ENCODE measurements at regions not wholly inside any gene's neighbourhood (a gene's known extent, or its start where the extent isn't known, plus 50 kb on each side); places are given as distances from the start of the nearest gene placed in this dataset.

DNA sequence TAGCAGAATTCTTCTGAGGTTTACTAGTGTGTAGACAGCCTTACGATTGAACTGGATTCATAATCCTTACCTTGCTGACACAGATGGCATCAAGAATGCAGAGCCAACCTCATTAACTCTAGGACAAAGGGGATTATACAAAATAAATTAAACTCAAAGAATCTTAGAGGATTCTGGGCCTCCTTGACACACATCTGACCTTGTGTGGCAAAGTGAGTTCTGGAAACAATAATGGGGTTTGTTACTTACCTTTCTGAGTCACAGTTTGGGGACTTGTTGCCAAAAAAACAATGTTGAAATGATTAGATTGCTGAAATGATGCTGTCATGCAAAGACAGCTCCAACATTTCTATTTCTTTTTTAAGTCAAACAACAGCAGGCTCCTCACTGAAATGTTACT is 179.1 kb upstream of the ISX start:
- Histone ChIP-seq H3K27ac (ENCODE audit: low read depth in 1 of 3, low read length in 2 of 3) (no peak overlapping the region), H3K9me3 (ENCODE audit: control insufficient read depth in 2 of 2, insufficient read depth in 1 of 2, low read depth in 1 of 2, low read length in 1 of 2) (peaks cover 0 to 7% of the 10 kb centered on the region in 2 donors), H3K4me1 (ENCODE audit: control insufficient read depth in 3 of 3, insufficient read depth in 2 of 3, low read depth in 1 of 3, low read length in 2 of 3) (no peaks in the 10 kb centered on the region), H3K36me3 (ENCODE audit: control insufficient read depth in 3 of 3, insufficient read depth in 2 of 3, low read depth in 1 of 3, low read length in 3 of 3) (no peaks in the 10 kb centered on the region), H3K27me3 (ENCODE audit: control insufficient read depth in 3 of 3, insufficient read depth in 3 of 3, low read length in 3 of 3) (no peaks in the 10 kb centered on the region), H3K4me3 (ENCODE audit: low read depth in 1 of 3, low read length in 3 of 3) (no peak overlapping the region)
- DNase-seq (no peak), FAIRE-seq (no peak)
- WGBS, 3 donors: 74 to 85% (median 85%) methylated on average over 1 of the region's 1 CpG

GRCh38 chr22:34897126-34897525 is 168.8 kb upstream of the ISX start:
- H3K9me3 ChIP-seq (ENCODE audit: control insufficient read depth in 2 of 2, insufficient read depth in 1 of 2, low read depth in 1 of 2, low read length in 1 of 2): no peaks in the 10 kb centered on the region
- DNase-seq (no peak), FAIRE-seq (no peak)
- H3K4me1 ChIP-seq (ENCODE audit: control insufficient read depth in 3 of 3, insufficient read depth in 2 of 3, low read depth in 1 of 3, low read length in 2 of 3): no peaks in the 10 kb centered on the region
- no peaks in the 10 kb centered on the region for H3K27me3 ChIP-seq (ENCODE audit: control insufficient read depth in 3 of 3, insufficient read depth in 3 of 3, low read length in 3 of 3)
- no peak overlapping the region for H3K4me3 ChIP-seq (ENCODE audit: low read depth in 1 of 3, low read length in 3 of 3)
- H3K36me3 ChIP-seq (ENCODE audit: control insufficient read depth in 3 of 3, insufficient read depth in 2 of 3, low read depth in 1 of 3, low read length in 3 of 3): no peaks in the 10 kb centered on the region
- WGBS, 3 donors: 61 to 93% (median 78%) methylated on average over 1 of the region's 1 CpG
- no peak overlapping the region for H3K27ac ChIP-seq (ENCODE audit: low read depth in 1 of 3, low read length in 2 of 3)

GRCh38 chr22:34902335-34902734 is 163.6 kb upstream of the ISX start:
- Histone ChIP-seq H3K27ac (ENCODE audit: low read depth in 1 of 3, low read length in 2 of 3) (no peak overlapping the region), H3K4me3 (ENCODE audit: low read depth in 1 of 3, low read length in 3 of 3) (no peak overlapping the region), H3K36me3 (ENCODE audit: control insufficient read depth in 3 of 3, insufficient read depth in 2 of 3, low read depth in 1 of 3, low read length in 3 of 3) (no peaks in the 10 kb centered on the region), H3K27me3 (ENCODE audit: control insufficient read depth in 3 of 3, insufficient read depth in 3 of 3, low read length in 3 of 3) (no peaks in the 10 kb centered on the region), H3K9me3 (ENCODE audit: control insufficient read depth in 2 of 2, insufficient read depth in 1 of 2, low read depth in 1 of 2, low read length in 1 of 2) (no peaks in the 10 kb centered on the region), H3K4me1 (ENCODE audit: control insufficient read depth in 3 of 3, insufficient read depth in 2 of 3, low read depth in 1 of 3, low read length in 2 of 3) (no peaks in the 10 kb centered on the region)
- DNase-seq: no peak
- no peak for FAIRE-seq

DNA sequence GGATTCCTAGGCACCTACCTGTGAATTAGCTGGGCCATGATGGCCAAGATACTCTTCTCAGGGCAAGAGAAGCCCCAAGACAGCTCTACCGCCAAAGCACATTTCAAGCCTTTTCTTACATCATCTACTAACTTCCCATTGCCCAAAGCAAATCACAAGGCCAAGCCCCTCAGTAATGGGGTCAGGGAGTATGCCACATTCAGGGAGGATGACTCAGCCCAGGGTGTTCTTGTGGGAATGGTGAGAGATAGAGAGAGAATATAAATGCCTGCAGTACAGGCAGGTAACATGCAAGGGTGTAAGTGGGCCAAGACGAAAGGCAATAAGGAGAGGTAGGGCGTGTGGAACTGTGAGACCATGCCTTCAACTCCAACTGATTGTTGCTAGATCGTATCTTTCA is 162.5 kb upstream of the ISX start:
- Histone ChIP-seq H3K27me3 (ENCODE audit: control insufficient read depth in 3 of 3, insufficient read depth in 3 of 3, low read length in 3 of 3) (no peaks in the 10 kb centered on the region), H3K4me3 (ENCODE audit: low read depth in 1 of 3, low read length in 3 of 3) (no peak overlapping the region), H3K27ac (ENCODE audit: low read depth in 1 of 3, low read length in 2 of 3) (no peak overlapping the region), H3K4me1 (ENCODE audit: control insufficient read depth in 3 of 3, insufficient read depth in 2 of 3, low read depth in 1 of 3, low read length in 2 of 3) (no peaks in the 10 kb centered on the region), H3K9me3 (ENCODE audit: control insufficient read depth in 2 of 2, insufficient read depth in 1 of 2, low read depth in 1 of 2, low read length in 1 of 2) (no peaks in the 10 kb centered on the region), H3K36me3 (ENCODE audit: control insufficient read depth in 3 of 3, insufficient read depth in 2 of 3, low read depth in 1 of 3, low read length in 3 of 3) (no peaks in the 10 kb centered on the region)
- FAIRE-seq (no peak), DNase-seq (no peak)
- 78 to 80% (median 78%) methylated on average over 4 of the region's 4 CpGs for WGBS, 3 donors

DNA sequence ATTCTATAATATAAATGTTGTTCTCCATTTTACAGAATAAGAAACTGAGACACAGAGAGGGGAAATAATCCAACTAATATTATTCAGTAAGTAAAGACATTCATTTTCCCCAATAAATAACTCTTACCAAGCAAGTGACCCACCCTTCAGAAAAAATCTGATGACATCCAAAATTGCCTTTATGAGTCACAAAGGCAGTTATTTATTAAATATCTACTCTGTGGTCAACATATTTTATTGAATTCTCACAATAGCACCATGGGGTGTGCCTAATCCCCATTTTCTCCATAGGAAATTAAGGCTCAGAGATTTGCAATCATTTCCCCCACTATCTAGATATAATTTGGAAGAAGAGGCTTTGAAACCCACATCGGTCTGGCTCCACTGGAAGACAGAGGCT is 161.5 kb upstream of the ISX start:
- DNase-seq: no peak
- no peaks in the 10 kb centered on the region for H3K36me3 ChIP-seq (ENCODE audit: control insufficient read depth in 3 of 3, insufficient read depth in 2 of 3, low read depth in 1 of 3, low read length in 3 of 3)
- H3K27me3 ChIP-seq (ENCODE audit: control insufficient read depth in 3 of 3, insufficient read depth in 3 of 3, low read length in 3 of 3): no peaks in the 10 kb centered on the region
- no peaks in the 10 kb centered on the region for H3K4me1 ChIP-seq (ENCODE audit: control insufficient read depth in 3 of 3, insufficient read depth in 2 of 3, low read depth in 1 of 3, low read length in 2 of 3)
- H3K27ac ChIP-seq (ENCODE audit: low read depth in 1 of 3, low read length in 2 of 3): no peak overlapping the region
- no peak overlapping the region for H3K4me3 ChIP-seq (ENCODE audit: low read depth in 1 of 3, low read length in 3 of 3)
- WGBS, 3 donors: 92 to 97% (median 96%) methylated on average over 1 of the region's 1 CpG
- no peaks in the 10 kb centered on the region for H3K9me3 ChIP-seq (ENCODE audit: control insufficient read depth in 2 of 2, insufficient read depth in 1 of 2, low read depth in 1 of 2, low read length in 1 of 2)
- FAIRE-seq: no peak

DNA sequence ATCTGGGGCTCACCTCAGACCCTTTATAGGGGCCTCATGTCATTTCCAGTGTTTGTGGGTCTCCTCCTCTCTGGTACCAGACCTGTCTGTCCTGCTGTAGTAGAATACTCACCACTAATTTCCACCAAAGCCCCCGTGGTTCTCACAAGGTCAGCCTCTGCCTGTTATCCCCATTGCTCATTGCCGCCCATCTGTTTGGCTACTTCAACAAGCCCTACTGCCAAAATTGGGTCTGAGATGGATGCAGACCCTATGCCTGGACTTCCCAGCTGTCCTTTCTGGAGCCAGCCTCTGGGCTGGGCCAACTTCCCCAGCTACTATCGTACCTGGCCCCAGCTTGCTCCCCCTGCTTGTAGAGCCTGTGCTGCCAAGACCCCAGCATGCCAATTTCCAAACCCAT is 152.1 kb upstream of the ISX start:
- Histone ChIP-seq H3K27me3 (ENCODE audit: control insufficient read depth in 3 of 3, insufficient read depth in 3 of 3, low read length in 3 of 3) (no peaks in the 10 kb centered on the region), H3K27ac (ENCODE audit: low read depth in 1 of 3, low read length in 2 of 3) (no peak overlapping the region), H3K4me3 (ENCODE audit: low read depth in 1 of 3, low read length in 3 of 3) (no peak overlapping the region), H3K36me3 (ENCODE audit: control insufficient read depth in 3 of 3, insufficient read depth in 2 of 3, low read depth in 1 of 3, low read length in 3 of 3) (no peaks in the 10 kb centered on the region), H3K4me1 (ENCODE audit: control insufficient read depth in 3 of 3, insufficient read depth in 2 of 3, low read depth in 1 of 3, low read length in 2 of 3) (no peaks in the 10 kb centered on the region), H3K9me3 (ENCODE audit: control insufficient read depth in 2 of 2, insufficient read depth in 1 of 2, low read depth in 1 of 2, low read length in 1 of 2) (no peaks in the 10 kb centered on the region)
- FAIRE-seq (no peak), DNase-seq (no peak)
- WGBS, 3 donors: 66 to 76% (median 67%) methylated on average over 3 of the region's 3 CpGs

- Histone ChIP-seq H3K36me3 (ENCODE audit: control insufficient read depth in 3 of 3, insufficient read depth in 2 of 3, low read depth in 1 of 3, low read length in 3 of 3) (no peaks in the 10 kb centered on the region), H3K9me3 (ENCODE audit: control insufficient read depth in 2 of 2, insufficient read depth in 1 of 2, low read depth in 1 of 2, low read length in 1 of 2) (no peaks in the 10 kb centered on the region), H3K27ac (ENCODE audit: low read depth in 1 of 3, low read length in 2 of 3) (no peak overlapping the region), H3K4me1 (ENCODE audit: control insufficient read depth in 3 of 3, insufficient read depth in 2 of 3, low read depth in 1 of 3, low read length in 2 of 3) (no peaks in the 10 kb centered on the region), H3K27me3 (ENCODE audit: control insufficient read depth in 3 of 3, insufficient read depth in 3 of 3, low read length in 3 of 3) (no peaks in the 10 kb centered on the region), H3K4me3 (ENCODE audit: low read depth in 1 of 3, low read length in 3 of 3) (no peak overlapping the region)
- FAIRE-seq (no peak), DNase-seq (no peak)
- 54 to 67% (median 65%) methylated on average over 3 of the region's 3 CpGs for WGBS, 3 donors
These were observed 151.1 kb upstream of the ISX start for GRCh38 chr22:34914846-34915245.

DNA sequence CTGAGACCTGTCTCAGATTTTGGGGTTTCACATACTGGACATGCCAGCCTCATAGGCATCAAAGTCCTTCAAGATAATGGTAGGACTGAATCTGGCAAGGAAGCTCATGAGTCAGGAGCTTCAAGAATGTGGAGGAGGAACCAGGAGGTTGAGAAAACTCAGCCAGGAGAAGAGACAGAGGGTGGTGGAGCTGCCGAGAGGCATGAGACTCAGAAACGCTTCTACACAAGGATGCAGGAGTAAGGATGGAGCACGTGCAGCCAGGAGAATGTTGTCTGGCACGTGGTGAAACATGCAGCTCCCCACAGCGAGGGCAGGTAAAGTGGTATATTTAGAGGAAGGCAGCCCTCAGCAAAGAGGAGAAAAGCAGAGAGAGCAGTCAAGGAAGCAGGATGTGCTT is 148.7 kb upstream of the ISX start:
- H3K36me3 ChIP-seq (ENCODE audit: control insufficient read depth in 3 of 3, insufficient read depth in 2 of 3, low read depth in 1 of 3, low read length in 3 of 3): no peaks in the 10 kb centered on the region
- FAIRE-seq: no peak
- 62 to 81% (median 77%) methylated on average over 5 of the region's 5 CpGs for WGBS, 3 donors
- no peak for DNase-seq
- no peaks in the 10 kb centered on the region for H3K27me3 ChIP-seq (ENCODE audit: control insufficient read depth in 3 of 3, insufficient read depth in 3 of 3, low read length in 3 of 3)
- H3K4me1 ChIP-seq (ENCODE audit: control insufficient read depth in 3 of 3, insufficient read depth in 2 of 3, low read depth in 1 of 3, low read length in 2 of 3): no peaks in the 10 kb centered on the region
- no peak overlapping the region for H3K4me3 ChIP-seq (ENCODE audit: low read depth in 1 of 3, low read length in 3 of 3)
- H3K27ac ChIP-seq (ENCODE audit: low read depth in 1 of 3, low read length in 2 of 3): no peak overlapping the region
- H3K9me3 ChIP-seq (ENCODE audit: control insufficient read depth in 2 of 2, insufficient read depth in 1 of 2, low read depth in 1 of 2, low read length in 1 of 2): no peaks in the 10 kb centered on the region

DNA sequence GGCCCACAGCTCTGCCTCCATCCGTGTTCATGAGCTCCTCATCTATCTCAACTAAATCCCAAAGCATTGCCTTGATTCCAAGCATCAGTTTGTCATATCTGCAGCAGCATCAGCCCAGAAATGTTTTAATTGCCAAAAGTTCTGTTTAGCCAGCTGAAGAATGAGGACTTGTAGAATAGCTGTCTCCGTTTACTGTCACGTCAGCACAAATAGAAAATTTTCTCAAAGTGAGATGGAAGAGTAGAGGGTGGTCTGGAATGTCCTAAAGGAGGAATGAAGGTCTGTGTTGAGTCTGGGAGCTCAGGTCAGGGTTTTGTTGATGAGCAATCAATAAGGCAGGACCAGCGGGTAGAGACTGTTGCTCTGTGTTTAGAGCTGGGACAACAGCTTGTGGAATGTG is 134.9 kb upstream of the ISX start:
- DNase-seq (no peak), FAIRE-seq (no peak)
- H3K4me3 ChIP-seq (ENCODE audit: low read depth in 1 of 3, low read length in 3 of 3): no peak overlapping the region
- 70 to 81% (median 72%) methylated on average over 4 of the region's 4 CpGs for WGBS, 3 donors
- no peaks in the 10 kb centered on the region for H3K36me3 ChIP-seq (ENCODE audit: control insufficient read depth in 3 of 3, insufficient read depth in 2 of 3, low read depth in 1 of 3, low read length in 3 of 3)
- H3K4me1 ChIP-seq (ENCODE audit: control insufficient read depth in 3 of 3, insufficient read depth in 2 of 3, low read depth in 1 of 3, low read length in 2 of 3): no peaks in the 10 kb centered on the region
- H3K9me3 ChIP-seq (ENCODE audit: control insufficient read depth in 2 of 2, insufficient read depth in 1 of 2, low read depth in 1 of 2, low read length in 1 of 2): no peaks in the 10 kb centered on the region
- no peak overlapping the region for H3K27ac ChIP-seq (ENCODE audit: low read depth in 1 of 3, low read length in 2 of 3)
- H3K27me3 ChIP-seq (ENCODE audit: control insufficient read depth in 3 of 3, insufficient read depth in 3 of 3, low read length in 3 of 3): peaks cover 0 to 2% (median 0%) of the 10 kb centered on the region in 3 donors
